GM18511 (cell line): ENCODE measurements at regions not wholly inside any gene's neighbourhood (a gene's known extent, or its start where the extent isn't known, plus 50 kb on each side); places are given as distances from the start of the nearest gene placed in this dataset.
"Not testable (repeated sequence)": the region's sequence is repeated elsewhere in the genome, so short reads cannot be mapped to it uniquely, and the experiment has no call there.

Source experiments
- ATAC-seq: cut with Tn5 transposase; IDR thresholded peaks from one replicate; pipeline ENCODE4 v1.9.1; 2021; ENCODE audit warnings: mild to moderate bottlenecking, moderate library complexity; ENCODE audit not compliant: unreplicated experiment

DNA sequence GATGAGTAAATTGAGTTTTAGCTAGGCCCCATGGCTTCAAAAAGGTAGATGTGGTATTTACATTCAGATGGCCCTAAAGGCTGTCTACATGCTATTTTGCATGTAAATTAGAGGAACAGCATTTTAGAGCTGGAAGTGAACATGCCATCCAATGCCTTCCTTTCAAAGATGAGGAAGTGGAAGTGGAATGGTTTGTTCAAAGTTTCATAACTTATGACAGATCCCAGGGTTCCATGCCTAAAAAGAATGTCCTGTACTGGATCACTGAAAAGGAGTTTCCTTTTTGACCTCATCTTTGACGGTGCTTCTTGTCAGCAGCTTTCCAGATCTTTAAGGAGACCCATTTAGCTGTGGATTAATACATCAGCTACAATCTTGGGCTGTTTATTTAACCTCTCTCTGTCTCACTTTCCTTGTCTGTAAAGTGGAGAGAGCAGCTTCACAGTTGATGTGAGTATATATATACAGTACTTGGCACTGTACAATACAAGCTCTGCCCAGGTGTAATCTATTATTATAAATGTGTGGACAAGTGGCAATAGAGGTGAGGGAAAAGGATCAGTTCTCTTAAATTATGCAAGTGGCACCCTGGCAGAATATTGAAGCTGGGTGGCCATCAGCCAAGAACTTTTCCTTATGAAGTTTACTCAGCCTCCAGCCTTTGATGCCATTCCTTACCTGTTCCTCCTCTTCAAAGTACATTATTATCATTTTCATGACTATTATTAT is 68.7 kb upstream of the GOLGA8B start:
- ATAC-seq, result no peak

DNA sequence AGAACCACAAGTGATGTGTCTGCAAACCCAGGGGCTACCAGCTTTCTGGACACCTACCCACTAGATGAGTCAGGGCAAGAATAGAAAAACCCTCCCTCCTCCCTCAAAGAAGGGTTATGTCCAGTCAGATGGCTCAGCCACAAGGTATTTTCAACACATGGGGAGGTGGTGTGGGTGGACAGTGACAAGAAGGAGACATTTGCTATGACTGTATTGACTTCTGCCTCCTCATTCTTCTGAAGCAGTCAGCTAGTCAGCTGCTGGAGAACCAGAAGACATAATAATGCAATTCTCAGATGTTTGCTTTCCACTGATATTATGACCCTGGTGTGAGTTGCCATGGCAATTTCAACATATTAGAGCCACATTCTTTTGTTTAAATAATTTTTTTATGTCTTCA is 66.7 kb upstream of the GOLGA8B start:
- ATAC-seq, result no peak

DNA sequence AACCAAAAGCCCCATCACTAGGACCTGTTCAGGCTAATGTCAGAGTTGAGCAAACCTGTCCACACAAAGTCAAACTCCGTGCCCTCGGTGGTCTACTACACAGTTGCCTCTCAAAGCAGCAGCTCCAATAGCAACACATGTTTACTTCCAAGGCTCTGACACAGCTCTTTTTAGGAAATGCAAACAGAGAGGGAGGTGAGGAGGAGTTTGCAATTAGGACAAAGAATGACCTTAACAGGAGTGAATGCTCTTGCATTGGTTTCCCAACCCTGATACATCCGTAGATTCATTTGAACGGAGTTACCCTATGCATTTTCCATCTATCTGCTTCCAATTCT is 64.8 kb upstream of the GOLGA8B start:
- ATAC-seq, result no peak

DNA sequence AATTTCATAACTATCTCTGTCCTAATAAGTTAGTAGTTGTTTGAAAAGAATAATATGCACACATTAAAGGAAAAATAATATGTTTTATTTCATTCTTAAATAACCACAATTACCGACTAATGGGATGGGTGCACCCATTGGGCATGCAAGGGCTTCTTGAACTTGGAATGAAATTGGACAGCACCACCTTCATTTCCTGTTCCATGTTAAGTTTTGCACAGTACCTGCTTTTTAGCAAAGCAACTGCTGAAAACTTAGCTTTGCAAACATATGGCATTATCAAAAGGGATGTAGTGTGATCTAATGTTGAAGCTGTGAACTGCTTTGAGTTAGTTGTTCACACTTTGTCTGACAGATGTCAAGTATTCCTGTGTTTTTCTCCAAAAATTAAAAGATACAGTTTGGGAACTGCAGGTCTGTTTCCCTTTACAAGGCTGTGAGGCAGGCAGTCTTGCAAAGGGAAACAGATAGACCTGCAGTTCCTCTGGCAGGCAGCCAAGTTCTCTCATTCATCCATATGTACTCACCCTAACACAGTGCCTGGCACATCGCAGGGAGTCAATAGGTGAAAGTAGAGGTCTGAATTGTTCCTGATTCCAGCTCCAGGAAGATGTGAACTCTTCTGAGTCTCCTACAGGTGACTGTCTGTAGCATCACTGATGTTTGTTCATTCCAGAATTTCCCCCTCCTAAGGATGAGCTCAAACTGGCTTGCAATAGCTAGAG is 64.3 kb upstream of the GOLGA8B start:
- ATAC-seq, result no peak

DNA sequence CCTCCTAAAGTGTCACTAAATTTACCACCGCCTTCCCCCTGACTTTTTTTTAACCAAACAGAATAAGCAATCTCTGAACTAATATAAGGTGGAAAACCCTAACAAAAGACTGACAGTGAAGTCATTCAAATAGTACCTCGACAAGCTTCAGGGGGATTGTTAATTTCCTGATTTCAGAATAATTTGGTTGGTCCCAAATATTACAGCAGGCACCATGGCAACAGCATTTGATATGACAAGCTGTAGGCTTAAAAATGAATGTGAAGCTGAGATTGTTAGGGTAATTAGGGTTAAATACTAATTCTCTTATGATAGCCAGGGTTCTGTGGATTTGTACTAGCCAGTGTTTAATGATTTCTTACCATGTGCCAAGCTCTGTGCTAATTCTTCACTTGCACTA is 63.5 kb upstream of the GOLGA8B start:
- no peak for ATAC-seq

DNA sequence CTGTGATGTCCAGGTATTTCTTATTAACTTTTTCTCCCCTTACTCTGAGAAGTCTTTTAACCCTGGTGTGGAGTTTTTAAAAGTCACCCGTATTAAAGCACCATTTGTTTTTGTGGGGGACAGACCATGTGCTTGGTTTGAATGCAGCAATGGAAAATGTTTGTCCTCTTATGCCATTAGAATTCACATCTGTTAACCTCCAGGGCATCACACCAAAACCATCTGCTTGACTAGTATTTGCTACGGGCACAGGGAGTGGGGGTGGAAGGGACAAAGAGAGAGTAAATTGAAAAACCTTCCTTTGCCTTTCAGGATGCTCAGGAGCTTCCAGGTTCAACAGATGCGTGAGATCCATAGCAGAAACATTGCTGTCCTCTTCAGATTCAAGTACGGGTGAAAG is 61.4 kb upstream of the GOLGA8B start:
- no peak for ATAC-seq

DNA sequence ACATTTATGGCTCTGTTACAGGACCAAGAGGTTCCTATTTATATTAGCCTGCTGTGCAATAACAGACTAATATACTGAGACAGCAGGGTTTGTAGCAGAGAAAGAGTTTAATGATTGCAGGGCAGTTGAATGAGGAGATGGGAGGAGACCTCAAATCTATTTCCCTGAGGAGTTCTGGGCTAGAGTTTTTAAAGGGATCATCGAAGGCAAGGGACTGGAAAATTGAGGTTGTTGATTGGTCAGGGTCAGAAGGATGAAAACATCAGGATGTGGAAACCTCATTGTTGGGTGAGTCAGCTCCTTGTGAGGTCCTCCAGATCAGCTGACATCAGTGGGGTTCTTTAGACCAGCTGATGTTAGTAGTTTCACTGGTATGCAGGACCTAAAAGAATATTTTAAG is 60.6 kb upstream of the GOLGA8B start:
- ATAC-seq, result no peak

DNA sequence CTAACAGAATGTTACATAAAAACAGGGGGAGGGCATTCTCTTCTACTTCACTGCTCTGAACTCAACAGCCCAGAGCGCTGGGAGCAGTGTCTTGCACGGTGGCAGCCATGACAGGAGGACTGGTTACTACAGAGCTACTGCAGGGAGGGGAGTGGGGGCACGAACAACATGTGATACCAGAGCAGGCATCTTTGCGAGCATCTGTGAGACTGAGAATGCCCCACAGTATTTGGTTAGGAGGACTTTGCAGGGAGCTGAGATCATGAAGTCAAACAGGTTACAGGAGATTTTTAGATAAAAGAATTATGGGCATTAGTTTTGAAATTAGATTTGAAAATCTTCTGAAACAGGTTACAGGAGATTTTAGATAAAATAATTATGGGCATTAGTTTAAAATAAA is 58.8 kb upstream of the GOLGA8B start:
- ATAC-seq, result no peak

DNA sequence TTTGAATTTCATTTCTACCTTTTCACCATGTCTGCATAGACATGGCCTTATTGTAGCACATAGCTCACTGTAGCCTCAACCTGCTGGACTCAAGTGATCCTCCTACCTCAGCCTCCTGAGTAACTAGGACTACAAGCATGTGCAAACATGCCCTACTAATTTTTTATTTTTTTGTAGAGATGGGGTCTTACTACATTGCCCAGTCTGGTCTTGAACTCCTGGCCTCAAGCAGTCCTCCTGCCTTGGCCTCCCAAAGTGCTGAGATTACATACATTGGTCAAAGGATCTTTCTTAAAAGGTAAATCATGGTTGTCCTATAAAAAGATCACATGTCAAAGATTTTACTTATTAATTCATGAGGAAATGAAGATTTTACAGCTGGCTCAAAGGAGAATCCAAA is 57.2 kb upstream of the GOLGA8B start:
- ATAC-seq, result no peak

DNA sequence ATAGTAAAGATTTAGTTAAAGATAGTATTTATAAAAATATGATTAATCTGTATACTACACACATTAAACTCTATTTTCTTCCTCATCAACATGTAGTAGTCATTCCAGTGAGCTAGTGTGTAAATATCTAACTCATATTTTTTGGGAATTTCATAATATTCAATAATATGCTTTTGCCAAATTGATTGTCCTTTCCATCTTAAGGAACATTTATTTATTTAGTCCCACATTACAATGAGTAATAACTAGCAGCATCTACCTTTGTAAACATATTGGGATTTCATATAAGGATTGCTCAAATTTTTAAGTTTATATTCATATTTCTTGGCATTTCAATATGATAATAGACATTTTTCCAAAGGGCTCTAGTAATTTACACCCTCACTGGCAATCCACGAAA is 53.9 kb upstream of the GOLGA8B start:
- ATAC-seq, result no peak

DNA sequence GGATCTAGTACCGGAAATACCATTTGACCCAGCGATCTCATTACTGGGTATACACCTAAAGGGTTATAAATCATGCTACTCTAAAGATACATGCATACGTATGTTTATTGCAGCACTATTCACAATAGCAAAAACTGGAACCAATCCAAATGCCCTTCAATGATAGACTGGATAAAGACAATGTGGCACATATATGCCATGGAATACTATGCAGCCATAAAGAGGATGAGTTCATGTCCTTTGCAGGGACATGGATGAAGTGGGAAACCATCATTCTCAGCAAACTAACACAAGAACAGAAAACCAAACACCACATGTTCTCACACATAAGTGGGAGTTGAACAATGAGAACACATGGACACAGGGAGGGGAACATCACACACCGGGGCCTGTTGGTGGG is 50.2 kb upstream of the GOLGA8B start:
- ATAC-seq, result not testable (repeated sequence)
